ENCODE measurements at regions not wholly inside any gene's neighbourhood (a gene's known extent, or its start where the extent isn't known, plus 50 kb on each side); places are given as distances from the start of the nearest gene placed in this dataset.

- Histone ChIP-seq H3K9ac (ENCODE audit: low read length) (no peak overlapping the region), H3K4me1 (ENCODE audit: insufficient read depth, low read length) (no peaks in the 10 kb centered on the region), H3K4me2 (ENCODE audit: low read length) (no peak overlapping the region), H2AFZ (ENCODE audit: low read length) (no peak overlapping the region), H3K36me3 (ENCODE audit: low read depth, low read length) (no peaks in the 10 kb centered on the region), H3K27me3 (ENCODE audit: low read length) (no peaks in the 10 kb centered on the region), H3K4me3 (ENCODE audit: low read length) (no peak overlapping the region), H3F3A (ENCODE audit: low read length, unreplicated experiment) (no peaks in the 10 kb centered on the region), H3K9me2 (replicated peaks; ENCODE audit: low read length) (no peaks in the 10 kb centered on the region), H3K9me3 (ENCODE audit: low read length) (0 out of 2 replicates have a peak, but pooled peaks cover 14% of the 10 kb centered on the region), H3K27ac (ENCODE audit: low read length) (no peak overlapping the region), H4K20me1 (ENCODE audit: low read length) (no peaks in the 10 kb centered on the region), H3K79me2 (ENCODE audit: low read length) (no peaks in the 10 kb centered on the region)
- DNase-seq: no peak
- POLR2A ChIA-PET (ENCODE audit: unreplicated experiment): no interaction called here
- no peak for ATAC-seq
- CTCF ChIA-PET: no interaction called here
- BruUV-seq (replicated peaks): no TSS peak
- TF ChIP-seq EZH2phosphoT487 (IDR thresholded peaks at IDR 0.05; ENCODE audit: borderline replicate concordance, low read length) (no peak), EZH2 (IDR thresholded peaks at IDR 0.05; ENCODE audit: low read length, unreplicated experiment) (no peak), CTCF (conservative IDR thresholded peaks at IDR 0.05; ENCODE audit: low read depth, low read length) (no peak)
- intact Hi-C loops (cut with micrococcal nuclease): no loop called here
Measured at GRCh38 chr3:1019157-1019556, 73.7 kb upstream of the CNTN6 start.

GRCh38 chr3:1026395-1026794, 66.4 kb upstream of the CNTN6 start:
- Histone ChIP-seq H4K20me1 (ENCODE audit: low read length) (no peaks in the 10 kb centered on the region), H2AFZ (ENCODE audit: low read length) (no peak overlapping the region), H3K79me2 (ENCODE audit: low read length) (no peaks in the 10 kb centered on the region), H3K4me2 (ENCODE audit: low read length) (no peak overlapping the region), H3K9me2 (replicated peaks; ENCODE audit: low read length) (no peaks in the 10 kb centered on the region), H3K9ac (ENCODE audit: low read length) (no peak overlapping the region), H3K9me3 (ENCODE audit: low read length) (peaks cover 18% of the 10 kb centered on the region), H3K4me1 (ENCODE audit: insufficient read depth, low read length) (no peaks in the 10 kb centered on the region), H3K27me3 (ENCODE audit: low read length) (no peaks in the 10 kb centered on the region), H3F3A (ENCODE audit: low read length, unreplicated experiment) (no peaks in the 10 kb centered on the region), H3K36me3 (ENCODE audit: low read depth, low read length) (no peaks in the 10 kb centered on the region), H3K27ac (ENCODE audit: low read length) (no peak overlapping the region), H3K4me3 (ENCODE audit: low read length) (no peak overlapping the region)
- TF ChIP-seq EZH2phosphoT487 (IDR thresholded peaks at IDR 0.05; ENCODE audit: borderline replicate concordance, low read length) (no peak), CTCF (conservative IDR thresholded peaks at IDR 0.05; ENCODE audit: low read depth, low read length) (no peak), EZH2 (IDR thresholded peaks at IDR 0.05; ENCODE audit: low read length, unreplicated experiment) (no peak)
- ChIA-PET CTCF (no interaction called here), POLR2A (ENCODE audit: unreplicated experiment) (no interaction called here)
- DNase-seq: no peak
- intact Hi-C loops (cut with micrococcal nuclease): no loop called here
- no TSS peak for BruUV-seq (replicated peaks)
- no peak for ATAC-seq

GRCh38 chr3:1036207-1036826, 56.5 kb upstream of the CNTN6 start:
- TF ChIP-seq EZH2 (IDR thresholded peaks at IDR 0.05; ENCODE audit: low read length, unreplicated experiment): no peak
- no peak for TF ChIP-seq CTCF (conservative IDR thresholded peaks at IDR 0.05; ENCODE audit: low read depth, low read length)
- no peak for TF ChIP-seq EZH2phosphoT487 (IDR thresholded peaks at IDR 0.05; ENCODE audit: borderline replicate concordance, low read length)
- no peaks in the 10 kb centered on the region for H3K4me1 ChIP-seq (ENCODE audit: insufficient read depth, low read length)
- H2AFZ ChIP-seq (ENCODE audit: low read length): no peak overlapping the region
- no TSS peak for BruUV-seq (replicated peaks)
- no peaks in the 10 kb centered on the region for H3K36me3 ChIP-seq (ENCODE audit: low read depth, low read length)
- POLR2A ChIA-PET (ENCODE audit: unreplicated experiment): no interaction called here
- H3K27ac ChIP-seq (ENCODE audit: low read length): no peak overlapping the region
- no peaks in the 10 kb centered on the region for H3K9me2 ChIP-seq (replicated peaks; ENCODE audit: low read length)
- no peaks in the 10 kb centered on the region for H3K79me2 ChIP-seq (ENCODE audit: low read length)
- H3K27me3 ChIP-seq (ENCODE audit: low read length): no peaks in the 10 kb centered on the region
- no peaks in the 10 kb centered on the region for H4K20me1 ChIP-seq (ENCODE audit: low read length)
- H3K4me2 ChIP-seq (ENCODE audit: low read length): no peak overlapping the region
- intact Hi-C loops (cut with micrococcal nuclease): no loop called here
- H3K9me3 ChIP-seq (ENCODE audit: low read length): peaks cover 26% of the 10 kb centered on the region
- ATAC-seq (no peak), DNase-seq (no peak)
- CTCF ChIA-PET: no interaction called here
- no peak overlapping the region for H3K4me3 ChIP-seq (ENCODE audit: low read length)
- no peaks in the 10 kb centered on the region for H3F3A ChIP-seq (ENCODE audit: low read length, unreplicated experiment)
- no peak overlapping the region for H3K9ac ChIP-seq (ENCODE audit: low read length)
